Right lobe of liver (tissue), 6 donors: ENCODE measurements at regions not wholly inside any gene's neighbourhood (a gene's known extent, or its start where the extent isn't known, plus 50 kb on each side); places are given as distances from the start of the nearest gene placed in this dataset.

ENCODE experiments used
- ATAC-seq, 4 donors: fragments of 200-7000 bp; cut with Tn5 transposase; one replicate each; pipeline ENCODE4 v1.9.1; 2020; ENCODE audit warnings: mild to moderate bottlenecking in 4 of 4, moderate library complexity in 4 of 4
- DNase-seq, 3 donors: peaks; one replicate each; pipeline ENCODE4 v3.0.0-alpha.2; 2020
- H3K27ac ChIP-seq, 3 donors: fragments of 200-600 bp; one replicate each; pipeline ENCODE4 v1.8.0; 2022
- H3K27me3 ChIP-seq, 2 donors: fragments of 200-600 bp; one replicate each; pipeline ENCODE4 v1.8.0; 2022
- H3K36me3 ChIP-seq, 4 donors: fragments of 200-600 bp; sonication (generic) in 1 of 4; one replicate each; pipeline versions ENCODE4 v1.5.1 to v1.8.0; 2017 to 2022; ENCODE audit warnings: control low read depth in 1 of 4
- H3K4me1 ChIP-seq, 4 donors: fragments of 200-600 bp; sonication (generic) in 1 of 4; one replicate each; pipeline versions ENCODE4 v1.5.1 to v1.8.0; 2017 to 2022; ENCODE audit warnings: control low read depth in 1 of 4
- H3K4me3 ChIP-seq, 3 donors: fragments of 200-600 bp; one replicate each; pipeline ENCODE4 v1.8.0; 2022
- H3K9me3 ChIP-seq, 4 donors: fragments of 200-600 bp; sonication (generic) in 1 of 4; one replicate each; pipeline versions ENCODE4 v1.5.1 to v1.8.0; 2017 to 2022; ENCODE audit warnings: control low read depth in 1 of 4
- CTCF ChIP-seq, 4 donors: fragments of 200-600 bp in 3 of 4; fragments of 450-650 bp in 1 of 4; IDR thresholded peaks; one replicate each; pipeline versions ENCODE4 v1.5.1 to v1.8.0; 2016 to 2022; ENCODE audit warnings: antibody characterized with exemption in 4 of 4, mild to moderate bottlenecking in 2 of 4
- POLR2A ChIP-seq: fragments of 450-650 bp; IDR thresholded peaks from one replicate; pipeline ENCODE4 v1.6.1; 2017; ENCODE audit warnings: antibody characterized with exemption, mild to moderate bottlenecking
- WGBS: methylation state at CpG from one replicate; pipeline ENCODE4 v1.1.6; 2018; ENCODE audit warnings: low coverage, low lambda C conversion rate; ENCODE audit not compliant: insufficient coverage; ENCODE audit errors: missing lambda C conversion rate; 5-methylcytosine and 5-hydroxymethylcytosine counted together
- intact Hi-C, 2 donors: fragments of 100-400 bp; cut with DNase I; formaldehyde crosslinking; loops; one replicate each; pipeline versions ENCODE4 v1.11.2 to v1.14.1; 2022
- donor health status: DM: no; HTN: yes; CAD: no.
- donor health status: DM: no; HTN: no; CAD: no.
- donor health status: DM: no; HTN: no; CAD: no.
- donor health status: DM: no; HTN: yes; CAD: no.
- donor health status: DM: no; HTN: yes; CAD: no.

GRCh38 chr2:239748811-239749210, 276.3 kb downstream of the NDUFA10 start:
- H3K9me3 ChIP-seq, result no peaks in the 10 kb centered on the region
- no peaks in the 10 kb centered on the region for H3K4me1 ChIP-seq
- H3K27me3 ChIP-seq, result no peaks in the 10 kb centered on the region
- H3K36me3 ChIP-seq, result no peaks in the 10 kb centered on the region
- H3K4me3 ChIP-seq, result no peak overlapping the region
- WGBS, result 83% methylated on average over 1 of the region's 9 CpGs
- TF ChIP-seq POLR2A (no peak), CTCF (IDR thresholded peaks at IDR 0.05) (no peak)
- no peak overlapping the region for H3K27ac ChIP-seq
- ATAC-seq, result no peak
- DNase-seq, result peak in 1 of 3 donors; percentile 21
- intact Hi-C loops, result no loop called here

GRCh38 chr2:239747771-239748170, 277.4 kb downstream of the NDUFA10 start:
- Histone ChIP-seq H3K4me3 (no peak overlapping the region), H3K27ac (no peak overlapping the region), H3K27me3 (no peaks in the 10 kb centered on the region), H3K4me1 (no peaks in the 10 kb centered on the region), H3K36me3 (no peaks in the 10 kb centered on the region), H3K9me3 (no peaks in the 10 kb centered on the region)
- DNase-seq (peak in 1 of 3 donors; percentile 24), ATAC-seq (no peak)
- intact Hi-C loops, result no loop called here
- TF ChIP-seq CTCF (IDR thresholded peaks at IDR 0.05) (no peak), POLR2A (no peak)
- no CpG with 5 or more reads among the region's 5 CpGs for WGBS

GRCh38 chr2:239747274-239747673, 277.9 kb downstream of the NDUFA10 start:
- ATAC-seq (no peak), DNase-seq (peak in 1 of 3 donors; percentile 39)
- Histone ChIP-seq H3K4me1 (no peaks in the 10 kb centered on the region), H3K9me3 (no peaks in the 10 kb centered on the region), H3K4me3 (no peak overlapping the region), H3K36me3 (no peaks in the 10 kb centered on the region), H3K27ac (no peak overlapping the region), H3K27me3 (no peaks in the 10 kb centered on the region)
- intact Hi-C loops, result no loop called here
- TF ChIP-seq POLR2A (no peak), CTCF (IDR thresholded peaks at IDR 0.05) (no peak)
- 64% methylated on average over 13 of the region's 16 CpGs for WGBS

GRCh38 chr2:239746559-239747246, 278.4 kb downstream of the NDUFA10 start:
- TF ChIP-seq CTCF (IDR thresholded peaks at IDR 0.05), result no peak
- TF ChIP-seq POLR2A, result no peak
- Histone ChIP-seq H3K4me1 (no peaks in the 10 kb centered on the region), H3K27ac (no peak overlapping the region), H3K9me3 (no peaks in the 10 kb centered on the region), H3K27me3 (no peaks in the 10 kb centered on the region), H3K36me3 (no peaks in the 10 kb centered on the region), H3K4me3 (no peak overlapping the region)
- ATAC-seq (no peak), DNase-seq (peak in 1 of 3 donors; percentile 32)
- 66% methylated on average over 7 of the region's 17 CpGs for WGBS
- intact Hi-C loops, result no loop called here
